ENCODE measurements at regions not wholly inside any gene's neighbourhood (a gene's known extent, or its start where the extent isn't known, plus 50 kb on each side); places are given as distances from the start of the nearest gene placed in this dataset.

DNA sequence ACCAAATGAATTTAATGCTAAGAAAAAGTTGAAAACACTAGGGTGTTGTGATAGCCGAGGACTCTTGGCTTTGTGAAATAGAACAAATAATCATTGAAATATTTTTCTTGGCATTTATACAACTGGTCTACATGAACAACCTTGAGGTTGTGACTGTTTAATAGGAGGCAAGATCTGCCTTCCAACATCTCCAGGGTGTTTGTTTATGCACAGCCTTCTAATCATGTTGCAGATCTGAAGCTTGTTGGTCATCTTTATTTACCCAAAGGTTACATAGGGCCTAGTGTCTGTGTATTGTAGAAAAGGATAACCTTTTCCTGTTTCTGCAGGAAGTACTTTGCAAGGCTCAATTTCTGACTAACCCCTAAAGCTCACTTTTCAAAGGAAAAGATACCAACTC lies 65.2 kb upstream of the RANBP3L start:
- no peaks in the 10 kb centered on the region for H3K36me3 ChIP-seq
- peaks cover 3% of the 10 kb centered on the region for H3K4me1 ChIP-seq (ENCODE audit: insufficient read depth)
- H3K4me3 ChIP-seq = no peak overlapping the region
- 3 to 8% (median 6%) methylated on average over 1 of the region's 1 CpG for WGBS, 3 donors
- DNase-seq = no peak
- intact Hi-C loops (cut with DNase I) = no loop called here
- H3K9me3 ChIP-seq = no peaks in the 10 kb centered on the region
- H3K27ac ChIP-seq = no peak overlapping the region
- no peaks in the 10 kb centered on the region for H3K27me3 ChIP-seq
- TF ChIP-seq EP300 (IDR thresholded peaks at IDR 0.05) (no peak), POLR2A (IDR thresholded peaks at IDR 0.05) (no peak)
- TF ChIP-seq, protein P1, sequence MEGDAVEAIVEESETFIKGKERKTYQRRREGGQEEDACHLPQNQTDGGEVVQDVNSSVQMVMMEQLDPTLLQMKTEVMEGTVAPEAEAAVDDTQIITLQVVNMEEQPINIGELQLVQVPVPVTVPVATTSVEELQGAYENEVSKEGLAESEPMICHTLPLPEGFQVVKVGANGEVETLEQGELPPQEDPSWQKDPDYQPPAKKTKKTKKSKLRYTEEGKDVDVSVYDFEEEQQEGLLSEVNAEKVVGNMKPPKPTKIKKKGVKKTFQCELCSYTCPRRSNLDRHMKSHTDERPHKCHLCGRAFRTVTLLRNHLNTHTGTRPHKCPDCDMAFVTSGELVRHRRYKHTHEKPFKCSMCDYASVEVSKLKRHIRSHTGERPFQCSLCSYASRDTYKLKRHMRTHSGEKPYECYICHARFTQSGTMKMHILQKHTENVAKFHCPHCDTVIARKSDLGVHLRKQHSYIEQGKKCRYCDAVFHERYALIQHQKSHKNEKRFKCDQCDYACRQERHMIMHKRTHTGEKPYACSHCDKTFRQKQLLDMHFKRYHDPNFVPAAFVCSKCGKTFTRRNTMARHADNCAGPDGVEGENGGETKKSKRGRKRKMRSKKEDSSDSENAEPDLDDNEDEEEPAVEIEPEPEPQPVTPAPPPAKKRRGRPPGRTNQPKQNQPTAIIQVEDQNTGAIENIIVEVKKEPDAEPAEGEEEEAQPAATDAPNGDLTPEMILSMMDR (IDR thresholded peaks at IDR 0.05) = no peak

DNA sequence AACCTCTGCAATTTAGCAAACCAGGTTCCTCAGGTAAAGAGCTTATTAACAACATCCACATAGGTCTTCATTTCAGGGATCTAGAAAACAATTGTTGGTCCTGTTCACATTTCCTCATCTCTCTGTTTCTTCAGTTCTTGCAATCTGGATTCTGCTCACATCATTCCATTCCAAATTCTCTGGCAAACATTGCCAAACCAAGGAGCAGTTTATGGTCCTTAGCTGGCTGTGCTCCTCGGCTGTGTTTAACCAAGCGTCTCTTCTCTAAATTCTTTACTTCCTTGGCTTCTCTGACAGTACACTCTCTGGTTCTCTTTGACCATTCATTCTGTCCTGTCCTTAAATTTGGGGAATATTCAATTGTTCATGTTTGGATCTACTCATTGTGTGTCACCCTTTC lies 65.8 kb upstream of the RANBP3L start:
- intact Hi-C loops (cut with DNase I) = no loop called here
- Histone ChIP-seq H3K4me1 (ENCODE audit: insufficient read depth) (peaks cover 3% of the 10 kb centered on the region), H3K36me3 (no peaks in the 10 kb centered on the region), H3K27me3 (no peaks in the 10 kb centered on the region), H3K9me3 (no peaks in the 10 kb centered on the region), H3K4me3 (no peak overlapping the region), H3K27ac (no peak overlapping the region)
- TF ChIP-seq EP300 (IDR thresholded peaks at IDR 0.05) = no peak
- TF ChIP-seq, protein P1 (IDR thresholded peaks at IDR 0.05) = no peak
- no peak for TF ChIP-seq POLR2A (IDR thresholded peaks at IDR 0.05)
- DNase-seq = no peak
- 7 to 15% (median 14%) methylated on average over 2 of the region's 2 CpGs for WGBS, 3 donors

DNA sequence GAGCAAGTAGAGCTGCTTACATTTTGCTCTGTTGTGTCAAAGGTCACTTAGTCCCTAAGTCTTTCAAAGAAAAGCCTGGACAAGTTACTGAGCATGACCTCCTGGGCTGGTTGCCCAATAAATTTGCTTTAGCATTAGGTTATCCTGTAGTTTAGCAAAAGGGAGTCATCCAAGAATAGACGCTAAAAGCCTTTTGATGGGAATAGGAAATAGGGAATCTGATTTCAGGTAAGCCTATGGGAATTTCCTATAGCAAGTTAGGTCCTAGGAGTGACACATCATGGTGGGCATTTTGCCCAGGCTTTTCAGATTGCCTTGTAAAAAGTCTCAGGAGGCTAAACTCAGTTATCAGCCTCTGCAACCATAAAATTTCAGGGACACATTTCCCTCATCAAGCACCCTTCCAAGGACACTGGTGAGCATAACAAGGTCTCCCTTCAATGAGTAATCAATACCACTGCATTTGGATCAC lies 67.6 kb upstream of the RANBP3L start:
- Histone ChIP-seq H3K4me1 (ENCODE audit: insufficient read depth) (peaks cover 3% of the 10 kb centered on the region), H3K4me3 (no peak overlapping the region), H3K27ac (no peak overlapping the region), H3K9me3 (no peaks in the 10 kb centered on the region), H3K36me3 (no peaks in the 10 kb centered on the region), H3K27me3 (no peaks in the 10 kb centered on the region)
- DNase-seq = no peak
- 48 to 67% (median 66%) methylated on average over 1 of the region's 1 CpG for WGBS, 3 donors
- intact Hi-C loops (cut with DNase I) = no loop called here
- no peak for TF ChIP-seq POLR2A (IDR thresholded peaks at IDR 0.05)
- no peak for TF ChIP-seq EP300 (IDR thresholded peaks at IDR 0.05)
- TF ChIP-seq, protein P1 (IDR thresholded peaks at IDR 0.05) = no peak

DNA sequence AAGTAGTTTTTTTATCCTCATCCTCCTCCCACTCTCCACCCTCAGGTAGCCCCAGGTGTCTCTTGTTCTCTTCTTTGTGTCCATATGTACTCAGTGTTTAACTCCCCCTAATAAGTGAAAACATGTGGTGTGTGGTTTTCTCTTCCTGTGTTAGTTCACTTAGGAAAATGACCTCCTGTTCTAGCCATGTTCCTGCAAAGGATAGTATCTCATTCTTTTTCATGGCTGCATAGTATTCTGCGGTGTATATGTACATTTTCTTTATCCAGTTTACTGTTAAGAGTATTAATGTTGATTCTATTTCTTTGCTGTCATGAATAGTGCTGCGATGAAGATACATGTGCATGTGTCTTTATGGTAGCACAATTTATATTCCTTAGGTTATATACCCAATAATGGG lies 68.4 kb upstream of the RANBP3L start:
- Histone ChIP-seq H3K36me3 (no peaks in the 10 kb centered on the region), H3K4me3 (no peak overlapping the region), H3K27ac (no peak overlapping the region), H3K9me3 (no peaks in the 10 kb centered on the region), H3K4me1 (ENCODE audit: insufficient read depth) (peaks cover 3% of the 10 kb centered on the region), H3K27me3 (no peaks in the 10 kb centered on the region)
- WGBS, 3 donors = 63 to 93% (median 73%) methylated on average over 2 of the region's 2 CpGs
- TF ChIP-seq POLR2A (IDR thresholded peaks at IDR 0.05) = no peak
- TF ChIP-seq, protein P1 (IDR thresholded peaks at IDR 0.05) = no peak
- no peak for DNase-seq
- intact Hi-C loops (cut with DNase I) = no loop called here

DNA sequence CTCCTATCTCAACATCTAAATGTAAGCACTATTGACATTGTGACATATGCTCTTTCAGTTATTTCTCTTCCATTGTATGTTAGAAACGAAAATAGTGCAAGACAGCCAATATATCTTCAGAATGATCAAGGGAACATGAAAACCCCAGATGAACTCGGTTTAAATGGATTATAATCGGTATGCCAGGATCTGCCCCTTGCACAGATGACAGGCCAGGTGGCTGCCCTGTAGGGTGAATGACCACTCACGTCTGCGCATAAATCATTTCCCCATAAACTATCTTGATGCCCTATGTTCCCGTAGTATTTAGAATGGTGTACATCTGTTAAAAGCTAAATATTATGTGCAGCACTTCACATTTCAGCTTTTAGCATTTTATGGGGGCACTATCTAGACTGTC lies 69.7 kb upstream of the RANBP3L start:
- 62 to 88% (median 70%) methylated on average over 6 of the region's 6 CpGs for WGBS, 3 donors
- H3K4me1 ChIP-seq (ENCODE audit: insufficient read depth) = peaks cover 3% of the 10 kb centered on the region
- intact Hi-C loops (cut with DNase I) = no loop called here
- DNase-seq = no peak
- H3K27me3 ChIP-seq = no peaks in the 10 kb centered on the region
- no peak for TF ChIP-seq EP300 (IDR thresholded peaks at IDR 0.05)
- TF ChIP-seq, protein P1 (IDR thresholded peaks at IDR 0.05) = no peak
- TF ChIP-seq POLR2A (IDR thresholded peaks at IDR 0.05) = no peak
- no peaks in the 10 kb centered on the region for H3K9me3 ChIP-seq
- H3K27ac ChIP-seq = no peak overlapping the region
- no peak overlapping the region for H3K4me3 ChIP-seq
- no peaks in the 10 kb centered on the region for H3K36me3 ChIP-seq
